HG03460 (cell line): ENCODE measurements at regions not wholly inside any gene's neighbourhood (a gene's known extent, or its start where the extent isn't known, plus 50 kb on each side); places are given as distances from the start of the nearest gene placed in this dataset.

ENCODE experiments used
- ATAC-seq: cut with Tn5 transposase; IDR thresholded peaks from one replicate; pipeline ENCODE4 v1.9.1; 2021; ENCODE audit not compliant: unreplicated experiment

DNA sequence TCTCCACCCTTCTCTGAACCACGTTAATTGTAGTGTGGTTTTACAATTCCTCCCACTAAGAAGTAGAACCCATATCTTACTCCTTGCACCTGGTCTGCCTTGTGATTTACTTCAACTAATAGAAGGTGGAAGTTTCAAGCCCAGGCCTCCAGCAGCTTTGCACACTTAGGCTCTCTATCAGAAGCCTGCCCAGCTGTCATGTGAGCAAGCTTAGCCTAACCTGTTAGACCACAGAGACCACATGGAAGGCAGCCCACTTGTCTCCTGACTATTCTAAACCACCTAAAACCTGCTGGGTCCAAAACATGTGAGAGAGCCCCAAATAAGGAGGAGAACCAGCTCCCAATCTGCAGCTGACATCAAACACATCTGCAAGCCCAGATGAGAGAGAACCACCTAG, 127.6 kb upstream of the BTBD3 start:
- no peak for ATAC-seq

DNA sequence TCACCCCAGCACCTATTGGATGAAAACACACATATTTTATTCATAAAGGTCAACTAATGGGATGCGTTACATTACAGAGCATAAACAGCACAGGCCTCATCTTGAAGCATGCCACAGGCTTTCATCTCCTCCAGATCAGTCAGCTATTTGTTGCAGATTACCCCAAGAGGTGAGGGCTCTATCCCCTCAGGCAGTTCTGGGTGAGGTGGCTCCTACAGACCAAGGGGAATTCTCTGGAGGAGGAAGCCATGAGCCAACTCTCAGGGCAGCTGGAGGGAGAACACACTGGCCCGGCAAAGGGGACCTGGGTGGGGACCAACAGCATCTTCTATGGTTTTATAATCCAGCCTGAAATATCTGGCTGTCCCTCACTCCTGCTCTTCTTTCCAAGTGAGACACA, 126.4 kb upstream of the BTBD3 start:
- ATAC-seq = no peak

DNA sequence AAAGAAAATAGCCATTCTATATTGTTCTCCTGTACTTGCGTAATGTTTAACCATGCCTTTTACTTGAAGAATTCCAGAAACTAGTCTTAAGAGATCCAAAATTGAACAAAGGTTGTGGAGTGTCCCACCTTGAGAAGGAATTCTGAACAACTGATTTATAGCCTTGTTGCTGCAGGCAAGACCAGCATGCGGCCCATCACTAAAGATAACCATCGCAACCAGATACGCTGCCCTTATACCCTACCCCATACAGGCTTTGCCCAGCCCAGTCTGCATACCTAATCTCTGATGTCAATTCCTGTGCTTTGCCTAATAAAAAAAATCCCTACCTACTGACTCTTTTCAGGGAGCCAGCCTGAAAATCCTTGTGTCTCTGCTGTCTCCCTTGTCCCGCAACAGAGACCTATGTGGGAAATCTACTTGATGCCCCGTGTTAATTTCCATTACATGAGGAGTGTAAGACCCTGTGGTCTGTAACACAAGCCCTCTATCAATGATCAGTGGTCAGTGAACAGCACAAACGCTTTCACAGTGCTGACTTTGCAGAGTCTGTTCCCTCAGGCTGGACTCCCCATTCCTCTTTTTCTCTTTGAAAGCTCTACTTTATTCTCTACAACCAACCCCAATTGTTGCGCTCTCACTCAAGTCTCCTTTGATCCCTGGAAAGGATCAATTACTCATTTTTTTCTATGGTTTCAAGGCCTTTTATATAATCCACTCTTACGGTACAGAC, 125.7 kb upstream of the BTBD3 start:
- ATAC-seq = no peak

DNA sequence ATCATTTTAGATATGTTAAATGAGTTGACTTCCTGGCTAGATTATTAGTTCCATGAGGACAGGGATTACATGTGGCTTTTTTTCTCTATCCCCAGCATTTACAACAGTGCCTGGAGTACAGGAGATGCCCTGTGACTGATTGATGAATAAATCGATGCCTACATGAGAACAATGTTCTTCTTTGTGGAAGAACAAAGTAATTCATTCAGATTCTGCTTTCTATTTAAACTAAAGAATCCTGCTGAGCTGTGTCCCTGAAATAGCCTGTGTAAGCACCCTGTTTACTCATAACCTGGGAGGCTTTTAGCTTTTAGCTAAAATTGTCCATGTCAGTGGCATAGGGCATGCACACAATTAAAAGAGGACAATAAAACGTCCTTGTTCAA, 125.1 kb upstream of the BTBD3 start:
- no peak for ATAC-seq

DNA sequence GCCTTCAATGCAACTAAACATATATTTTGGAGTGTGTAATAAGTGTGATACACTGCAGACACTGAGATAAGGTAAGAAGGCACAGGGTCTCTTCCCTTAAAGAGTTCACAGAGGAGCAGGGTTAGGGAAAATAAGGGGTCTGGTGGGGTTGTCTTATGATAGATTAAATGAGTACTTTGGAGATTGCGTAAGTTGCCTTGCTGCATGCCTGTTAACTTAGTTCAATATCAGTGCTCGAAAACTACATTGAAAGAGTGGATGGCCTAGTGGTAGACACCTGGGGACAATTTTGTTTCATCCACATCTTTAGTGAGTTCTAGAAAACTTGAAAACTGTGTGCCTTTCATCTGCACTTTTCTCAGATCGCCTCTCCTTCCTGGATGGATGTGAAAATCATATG, 123.2 kb upstream of the BTBD3 start:
- no peak for ATAC-seq

DNA sequence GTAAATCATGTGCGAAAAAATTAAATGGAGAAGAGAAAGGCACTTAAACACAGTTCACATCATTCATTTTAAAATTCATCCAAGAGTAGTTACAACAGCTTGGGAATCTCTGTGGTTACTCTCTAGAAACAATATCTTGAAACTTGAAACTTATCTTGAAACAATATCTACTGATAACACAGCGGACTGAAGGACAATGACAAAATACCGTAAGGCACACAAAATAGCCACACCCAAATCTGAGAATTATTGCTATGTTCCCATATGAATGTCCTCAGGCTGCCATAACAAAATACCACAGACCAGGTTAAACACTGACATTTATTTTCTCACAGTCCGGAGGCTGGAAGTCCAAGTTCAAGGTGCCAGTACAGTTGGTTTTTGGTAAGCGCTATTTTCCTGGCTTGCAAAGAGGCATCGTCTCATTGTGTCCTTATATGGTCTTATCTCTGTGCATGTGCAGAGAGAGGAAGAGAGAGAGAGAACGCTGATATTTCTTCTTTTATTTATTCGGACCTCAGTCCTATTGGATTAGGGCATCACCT, 122.5 kb upstream of the BTBD3 start:
- no peak for ATAC-seq

DNA sequence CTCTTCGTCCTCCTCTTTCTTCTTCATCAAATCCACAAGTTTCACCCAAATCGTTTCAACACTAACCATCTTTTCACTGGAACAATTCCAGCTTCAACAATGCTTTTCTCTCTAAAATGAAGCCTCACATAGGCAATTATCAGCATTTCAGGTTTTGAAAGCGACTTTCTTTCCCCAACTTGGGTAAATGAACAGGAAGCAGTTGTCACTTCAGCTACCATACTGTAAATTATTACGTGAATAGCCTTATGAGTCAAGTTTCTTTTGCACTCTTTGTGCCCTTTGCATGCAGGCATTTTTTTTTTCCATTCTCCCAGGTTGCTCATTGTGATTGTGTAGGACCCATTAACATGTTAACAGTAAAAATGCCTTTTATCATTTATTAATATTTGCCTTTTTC, 121.7 kb upstream of the BTBD3 start:
- ATAC-seq = no peak

DNA sequence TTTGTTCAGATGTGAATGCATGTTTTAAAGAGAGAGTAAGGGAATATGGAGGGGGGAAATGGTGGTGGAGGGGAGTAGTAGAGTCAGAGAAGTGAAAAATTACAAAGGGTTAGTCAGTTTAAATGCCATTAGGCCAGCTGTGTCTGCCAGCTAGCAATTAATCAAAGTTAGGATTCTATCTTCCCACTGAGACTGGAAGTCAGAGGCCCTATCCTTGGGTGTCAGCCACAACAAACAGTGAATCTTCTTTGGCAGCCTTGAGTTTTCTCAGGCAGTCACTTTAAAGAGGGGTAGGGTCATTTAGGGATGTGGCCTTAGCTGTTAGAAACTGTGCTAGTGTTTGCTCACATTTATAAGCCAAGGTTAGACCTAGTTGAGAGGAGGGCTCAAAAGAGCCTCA, 120.5 kb upstream of the BTBD3 start:
- ATAC-seq = no peak

DNA sequence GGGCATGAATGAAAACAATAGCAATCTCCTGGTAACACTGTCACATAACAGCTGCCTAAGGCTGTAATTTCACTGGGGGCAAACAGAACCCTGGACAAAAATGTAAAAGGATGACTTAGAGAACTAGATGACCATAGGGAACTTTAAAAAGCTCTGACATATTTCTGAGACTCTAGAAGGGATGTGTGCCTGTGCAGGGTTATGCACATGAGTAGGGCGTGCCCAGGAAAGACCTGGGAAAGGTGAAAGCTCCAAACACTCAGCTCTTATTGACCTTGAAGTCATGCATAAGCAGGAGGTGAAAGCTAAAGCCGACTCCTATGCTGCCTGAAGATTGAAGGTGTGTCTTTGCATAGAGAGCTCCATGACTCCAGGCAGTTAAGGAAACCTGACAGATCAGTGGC, 118.4 kb upstream of the BTBD3 start:
- ATAC-seq = no peak

DNA sequence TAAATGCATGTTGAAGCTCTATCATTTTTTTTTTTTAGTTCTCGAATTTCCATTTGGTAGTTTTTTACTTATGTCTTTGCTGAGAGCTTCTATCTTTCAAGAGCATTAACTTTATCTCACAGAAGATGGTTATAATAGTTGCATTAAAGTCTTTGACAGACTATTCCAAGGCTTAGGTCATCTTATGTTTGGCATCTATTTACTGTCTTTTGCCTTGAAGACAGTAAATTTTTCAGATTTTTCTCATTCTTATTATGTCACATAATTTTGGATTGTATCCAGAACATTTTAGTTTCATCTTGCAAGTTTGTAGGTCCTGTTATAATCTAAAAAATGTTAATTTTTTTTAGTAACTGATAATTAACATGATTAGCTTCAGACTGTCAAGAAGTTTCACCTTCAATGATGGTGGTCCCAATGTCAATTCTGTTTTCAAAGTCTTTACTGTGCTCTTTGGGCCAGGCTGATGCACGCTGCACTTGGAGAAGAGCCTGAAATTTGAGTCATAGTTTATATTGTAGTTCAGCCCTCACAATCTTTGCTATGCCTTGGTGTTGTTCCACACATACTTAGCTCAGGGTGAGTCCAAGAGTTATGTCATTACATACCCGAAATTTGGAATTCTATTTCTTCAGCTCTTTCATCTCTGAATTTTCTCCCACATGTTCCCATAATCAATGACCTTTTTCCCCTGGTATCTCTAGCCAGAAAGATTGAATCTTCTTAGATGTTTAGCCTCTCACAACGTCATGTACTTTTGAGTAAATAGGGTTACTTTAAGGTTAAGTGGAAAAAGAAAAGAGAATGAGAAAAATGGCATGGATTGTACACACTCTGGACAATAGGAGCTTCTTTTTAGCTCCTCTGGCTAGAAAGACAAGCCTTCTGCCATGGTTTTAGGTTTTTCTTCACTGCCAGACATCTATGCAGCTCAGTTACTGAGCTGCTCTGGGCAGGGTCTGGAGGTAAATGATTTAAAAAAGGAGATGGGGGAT, 110.3 kb upstream of the BTBD3 start:
- no peak for ATAC-seq

DNA sequence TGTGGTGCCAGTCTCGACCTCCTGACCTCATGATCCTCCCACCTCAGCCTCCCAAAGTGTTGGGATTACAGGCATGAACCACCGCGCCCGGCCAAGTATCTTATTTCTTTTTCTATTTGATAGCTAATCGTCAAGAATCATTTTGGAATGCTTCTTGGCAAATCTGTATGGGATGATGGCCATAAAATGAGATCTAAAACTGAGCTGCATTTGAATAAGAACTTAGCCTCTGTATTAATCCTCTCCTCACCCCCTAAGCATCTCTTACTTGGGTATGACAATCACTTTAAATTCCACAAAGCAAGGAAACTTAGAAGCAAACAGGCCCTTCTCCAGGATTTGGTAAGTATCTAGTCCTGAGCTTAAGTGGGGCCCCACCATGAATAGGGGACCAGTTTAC, 108.9 kb upstream of the BTBD3 start:
- no peak for ATAC-seq

DNA sequence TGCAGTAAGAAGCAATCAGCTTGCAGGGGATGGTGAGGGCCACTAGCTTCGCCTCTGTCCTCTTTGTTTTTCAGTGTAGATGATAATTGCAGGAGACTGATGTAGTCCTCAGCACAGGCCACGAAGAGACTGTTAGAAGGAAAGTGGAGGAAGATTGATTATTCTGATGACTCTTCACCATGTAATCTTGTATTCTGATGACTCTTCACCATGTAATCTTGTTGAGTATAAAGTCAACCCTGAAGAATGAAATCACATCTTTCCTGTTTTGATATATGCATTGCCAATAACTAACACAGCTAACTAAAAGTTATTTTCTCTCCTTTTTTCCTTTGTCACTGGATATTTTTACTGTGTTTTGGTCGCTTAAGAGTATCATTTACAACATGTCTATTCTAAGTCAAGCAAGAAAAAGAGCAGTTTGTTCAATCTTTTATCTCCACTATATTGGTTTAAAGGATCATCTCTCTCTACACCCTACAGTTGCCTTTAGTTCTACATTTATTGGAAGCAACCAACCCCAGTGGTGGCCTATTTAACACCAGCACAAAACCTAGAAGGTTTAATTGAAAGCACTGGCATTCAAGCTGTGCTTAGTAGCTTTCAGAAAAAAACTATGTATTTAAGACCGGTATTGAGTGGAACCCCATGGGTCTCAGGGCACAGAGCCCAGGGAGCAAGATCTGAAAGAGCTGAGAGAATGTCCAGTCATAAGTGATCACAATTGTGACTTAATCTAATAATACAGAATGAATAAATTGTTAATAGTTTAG, 107.2 kb upstream of the BTBD3 start:
- ATAC-seq = no peak

DNA sequence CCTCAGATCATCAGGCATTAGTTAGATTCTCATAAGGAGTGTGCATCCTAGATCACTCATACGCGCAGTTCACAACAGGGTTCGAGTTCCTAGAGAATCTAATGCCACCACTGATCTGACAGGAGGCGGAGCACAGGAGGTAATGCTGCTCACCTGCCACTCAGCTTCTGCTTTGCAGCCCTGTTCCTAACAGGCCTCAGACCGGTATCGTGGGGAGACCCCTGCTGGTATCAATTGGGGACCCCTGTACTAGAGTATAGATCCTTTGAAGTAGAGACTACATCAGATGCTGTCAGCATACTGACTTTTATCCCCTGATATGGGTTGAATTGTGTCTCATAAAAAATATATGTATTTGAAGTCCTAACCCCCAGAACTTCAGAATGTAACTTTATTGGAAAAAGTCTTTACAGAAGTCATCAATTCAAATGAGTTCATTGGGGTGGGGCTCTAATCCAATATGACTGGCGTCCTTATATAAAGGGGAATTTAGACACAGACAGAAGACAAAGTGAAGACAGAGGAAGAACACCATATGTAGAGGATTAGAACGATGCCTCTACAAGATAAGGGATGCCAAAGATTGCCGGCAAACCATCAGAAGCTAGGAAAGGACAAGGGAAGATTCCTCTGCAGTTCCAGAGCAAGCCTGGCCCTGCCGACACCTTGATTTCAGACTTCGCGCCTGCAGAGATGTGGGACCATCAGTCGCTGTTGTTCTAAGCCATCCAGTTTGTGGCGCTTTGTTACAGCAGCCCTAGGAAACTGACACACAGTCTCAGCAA, 104.4 kb upstream of the BTBD3 start:
- no peak for ATAC-seq

DNA sequence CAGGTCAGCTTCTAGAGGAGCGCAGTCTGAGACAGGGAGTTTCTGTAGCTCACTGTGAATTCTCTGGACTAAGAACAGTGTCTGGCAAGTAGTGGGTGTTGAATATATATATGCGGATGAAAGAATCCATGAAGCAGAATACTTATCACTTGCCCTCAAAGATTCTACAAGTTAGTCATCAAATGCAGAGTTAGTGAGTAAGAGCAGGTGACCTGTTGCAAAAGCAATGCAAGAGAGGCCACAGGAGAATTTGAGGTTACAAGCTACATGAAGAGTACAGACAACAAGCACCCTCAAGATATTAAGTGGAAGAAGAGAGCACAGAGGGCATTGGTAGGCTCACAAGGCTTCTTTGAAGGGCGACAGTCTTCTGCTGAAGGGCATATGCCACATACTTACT, 103.4 kb upstream of the BTBD3 start:
- ATAC-seq = no peak

DNA sequence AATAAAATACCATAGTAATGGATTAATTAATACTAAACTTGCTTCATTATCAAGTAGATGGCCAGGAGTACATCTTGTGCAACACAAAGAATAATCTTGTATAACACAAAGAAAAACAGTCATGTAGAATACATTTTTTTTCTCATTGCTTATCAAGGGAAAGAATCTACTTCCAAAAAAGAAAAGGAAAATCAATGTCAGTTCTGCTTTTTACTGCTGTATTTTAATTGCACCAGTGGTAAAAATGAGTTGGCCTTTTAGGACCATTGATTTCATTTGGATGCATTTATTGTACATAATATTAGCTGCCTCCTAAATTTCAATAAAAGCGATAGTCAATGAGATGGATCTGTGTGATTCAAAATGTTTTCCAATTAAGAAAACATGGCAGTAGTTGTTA, 96.9 kb upstream of the BTBD3 start:
- ATAC-seq = no peak

DNA sequence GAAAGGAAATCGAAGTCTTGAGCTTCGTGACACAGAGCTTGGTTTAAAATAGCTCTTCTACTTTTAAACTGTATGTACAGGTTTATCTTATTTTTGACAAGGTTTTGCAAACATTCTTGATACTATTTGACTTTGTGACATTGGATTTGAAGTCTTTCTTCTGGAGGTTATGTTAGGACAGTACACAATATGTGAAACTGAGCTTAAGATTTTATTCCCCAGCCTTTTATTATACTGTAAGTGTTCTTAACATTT, 95.2 kb upstream of the BTBD3 start:
- no peak for ATAC-seq

DNA sequence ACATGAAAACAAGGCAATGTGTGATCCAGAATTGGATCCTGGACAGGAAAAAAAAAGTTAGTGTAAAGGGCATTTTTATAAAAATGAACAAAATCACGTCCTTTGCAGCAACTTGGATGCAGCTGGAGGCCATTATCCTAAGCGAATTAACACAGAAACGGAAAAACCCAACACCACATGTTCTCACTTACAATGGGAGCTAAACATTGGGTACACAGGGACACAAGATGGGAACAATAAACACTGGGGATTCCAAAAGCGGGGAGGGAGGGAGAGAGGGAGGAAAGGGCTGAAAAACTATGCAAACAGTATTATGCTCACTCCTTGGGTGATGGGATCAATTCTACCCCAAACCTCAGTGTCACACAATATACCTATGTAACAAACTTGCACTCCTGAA, 91.4 kb upstream of the BTBD3 start:
- no peak for ATAC-seq

DNA sequence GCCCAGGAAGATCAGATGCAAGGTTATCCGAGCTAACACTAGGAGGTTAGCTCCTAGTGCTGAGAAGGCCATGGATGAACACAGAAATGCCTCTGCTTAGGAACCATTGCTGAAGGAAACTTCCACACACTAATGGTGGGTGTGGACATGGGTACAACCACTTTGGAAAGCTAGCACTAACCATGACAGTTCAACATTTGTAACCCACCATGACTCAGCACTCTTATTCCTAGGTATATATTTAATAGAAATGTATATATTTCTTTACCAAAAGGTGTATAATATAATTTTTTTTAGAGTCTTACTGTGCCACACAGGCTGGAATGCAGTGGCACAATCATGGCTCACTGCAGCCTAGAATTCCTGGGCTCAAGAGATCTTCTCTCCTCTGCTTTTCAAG, 85.3 kb upstream of the BTBD3 start:
- ATAC-seq = no peak

DNA sequence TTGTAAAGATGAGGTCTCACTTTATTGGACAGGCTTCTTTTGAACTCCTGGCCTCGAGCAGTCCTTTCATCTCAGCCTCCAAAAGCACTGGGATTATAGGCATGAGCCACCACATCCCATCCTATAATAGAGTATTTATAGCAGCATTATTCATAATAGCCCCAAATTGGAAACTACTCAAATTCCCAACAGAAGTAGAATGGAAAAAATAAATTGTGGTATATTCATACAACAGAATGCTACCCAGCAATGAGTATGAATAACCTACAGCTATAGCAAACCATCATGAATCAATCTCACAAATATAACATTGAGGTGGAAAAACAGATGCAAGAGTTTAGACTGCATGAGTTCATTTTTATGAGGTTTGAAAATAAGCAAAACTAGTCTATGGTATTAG, 84.8 kb upstream of the BTBD3 start:
- ATAC-seq = no peak

DNA sequence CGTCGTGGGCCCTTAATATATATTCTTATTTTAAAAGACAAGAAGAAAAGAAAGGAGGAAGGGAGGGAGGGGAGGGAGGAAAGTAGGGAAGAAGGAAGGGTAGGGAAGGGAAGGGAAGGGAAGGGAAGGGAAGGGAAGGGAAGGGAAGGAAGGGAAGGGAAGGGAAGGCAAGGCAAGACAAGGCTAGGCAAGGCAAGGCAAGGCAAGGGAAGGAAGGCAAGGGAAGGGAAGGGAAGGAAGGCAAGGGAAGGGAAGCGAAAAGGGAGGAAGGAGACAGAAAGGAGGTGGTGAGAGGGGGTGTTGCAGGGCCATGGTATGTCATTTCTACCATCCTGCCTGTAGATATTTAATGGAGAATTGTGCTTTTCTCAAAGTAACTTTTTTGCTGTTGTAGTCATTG, 83.9 kb upstream of the BTBD3 start:
- no peak for ATAC-seq

DNA sequence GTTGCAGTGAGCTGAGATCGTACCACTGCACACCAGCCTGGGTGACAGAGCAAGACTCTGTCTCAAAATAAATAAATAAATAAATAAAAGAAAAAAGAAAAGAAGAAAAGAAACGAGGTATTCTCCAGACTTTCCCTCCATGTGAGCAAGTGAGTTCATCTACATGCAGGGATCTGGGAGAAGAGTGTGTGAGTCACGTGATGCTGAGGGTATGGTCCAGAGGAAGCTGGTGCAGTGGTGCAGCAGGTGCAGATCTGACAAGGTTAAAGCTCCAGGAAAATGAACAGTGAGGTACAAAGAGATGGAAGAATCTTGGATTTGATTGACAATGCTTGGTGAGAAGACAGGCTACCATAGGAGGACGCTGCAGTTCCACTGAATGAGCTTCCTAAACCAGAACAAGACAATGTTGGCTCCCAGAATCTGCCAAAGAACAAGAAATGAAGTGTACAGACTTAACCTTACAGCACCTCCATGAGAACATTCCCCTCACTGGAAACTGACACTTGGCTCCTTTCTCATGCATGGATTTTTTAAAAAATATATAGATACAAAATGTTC, 79.5 kb upstream of the BTBD3 start:
- no peak for ATAC-seq
